Sigmoid colon (tissue), 6 donors: ENCODE measurements at regions not wholly inside any gene's neighbourhood (a gene's known extent, or its start where the extent isn't known, plus 50 kb on each side); places are given as distances from the start of the nearest gene placed in this dataset.
A peak's percentile ranks its signal among the peaks of the same experiment; 100 is the strongest.

Experiments
- DNase-seq: peaks from one replicate; pipeline ENCODE4 v3.0.0-alpha.2; 2019
- H3K27ac ChIP-seq, 4 donors: fragments of 200-600 bp; sonication (generic); one replicate each; pipeline ENCODE4 v1.5.1; 2016 to 2019; ENCODE audit warnings: mild to moderate bottlenecking in 1 of 4
- H3K27me3 ChIP-seq, 3 donors: fragments of 200-600 bp; sonication (generic); one replicate each; pipeline ENCODE4 v1.5.1; 2019; ENCODE audit warnings: mild to moderate bottlenecking in 1 of 3
- H3K36me3 ChIP-seq, 4 donors: fragments of 200-600 bp; sonication (generic); one replicate each; pipeline ENCODE4 v1.5.1; 2016 to 2019
- H3K4me1 ChIP-seq, 4 donors: fragments of 200-600 bp; sonication (generic); one replicate each; pipeline ENCODE4 v1.5.1; 2017 to 2019
- H3K4me3 ChIP-seq, 4 donors: fragments of 200-600 bp; sonication (generic); one replicate each; pipeline ENCODE4 v1.5.1; 2017 to 2019; ENCODE audit warnings: mild to moderate bottlenecking in 2 of 4, moderate library complexity in 1 of 4
- H3K9me3 ChIP-seq, 4 donors: fragments of 200-600 bp in 3 of 4; sonication (generic) in 3 of 4; one replicate each; pipeline versions ENCODE4 v1.5.1 to v1.6.1; 2013 to 2019
- EP300 ChIP-seq, 4 donors: sonication (generic); formaldehyde crosslinking; IDR thresholded peaks; one replicate each; pipeline ENCODE4 v1.6.1; 2017; ENCODE audit warnings: antibody characterized with exemption in 4 of 4
- POLR2A ChIP-seq, 2 donors: fragments of 450-650 bp; IDR thresholded peaks; one replicate each; pipeline ENCODE4 v1.6.1; 2016; ENCODE audit warnings: antibody characterized with exemption in 2 of 2, mild to moderate bottlenecking in 2 of 2, moderate library complexity in 2 of 2
- POLR2AphosphoS5 ChIP-seq, 4 donors: sonication (generic); formaldehyde crosslinking; IDR thresholded peaks; one replicate each; pipeline ENCODE4 v1.6.1; 2017; ENCODE audit warnings: antibody characterized with exemption in 4 of 4
- WGBS, 2 donors: extraction: QIAGEN DNeasy Blood & Tissue Kit; methylation state at CpG; one replicate each; pipeline ENCODE4 v1.1.7; 2013; 5-methylcytosine and 5-hydroxymethylcytosine counted together
- intact Hi-C: fragments of 100-400 bp; cut with DNase I; formaldehyde crosslinking; loops from one replicate; pipeline ENCODE4 v1.15.1; 2023
- TF ChIP-seq, protein P1 (sequence below), 4 experiments: fragments of 450-650 bp in 3 of 4; fragments of 200-600 bp in 1 of 4; IDR thresholded peaks; one replicate each; pipeline ENCODE4 v1.5.1; 2016 to 2019; ENCODE audit warnings: antibody characterized with exemption in 4 of 4, mild to moderate bottlenecking in 3 of 4, moderate library complexity in 2 of 4
- donor health status: healthy with polysubstance abuse.
- donor health status: healthy.

GRCh38 chr3:28664123-28664522 is 315.5 kb upstream of the AZI2 start:
- Histone ChIP-seq H3K36me3 (no peaks in the 10 kb centered on the region), H3K27me3 (no peaks in the 10 kb centered on the region), H3K27ac (no peak overlapping the region), H3K9me3 (no peaks in the 10 kb centered on the region), H3K4me3 (no peak overlapping the region), H3K4me1 (peaks cover 0 to 4% (median 0%) of the 10 kb centered on the region in 4 donors)
- no peak for TF ChIP-seq POLR2AphosphoS5 (IDR thresholded peaks at IDR 0.05)
- TF ChIP-seq POLR2A (IDR thresholded peaks at IDR 0.05) = no peak
- TF ChIP-seq, protein P1, sequence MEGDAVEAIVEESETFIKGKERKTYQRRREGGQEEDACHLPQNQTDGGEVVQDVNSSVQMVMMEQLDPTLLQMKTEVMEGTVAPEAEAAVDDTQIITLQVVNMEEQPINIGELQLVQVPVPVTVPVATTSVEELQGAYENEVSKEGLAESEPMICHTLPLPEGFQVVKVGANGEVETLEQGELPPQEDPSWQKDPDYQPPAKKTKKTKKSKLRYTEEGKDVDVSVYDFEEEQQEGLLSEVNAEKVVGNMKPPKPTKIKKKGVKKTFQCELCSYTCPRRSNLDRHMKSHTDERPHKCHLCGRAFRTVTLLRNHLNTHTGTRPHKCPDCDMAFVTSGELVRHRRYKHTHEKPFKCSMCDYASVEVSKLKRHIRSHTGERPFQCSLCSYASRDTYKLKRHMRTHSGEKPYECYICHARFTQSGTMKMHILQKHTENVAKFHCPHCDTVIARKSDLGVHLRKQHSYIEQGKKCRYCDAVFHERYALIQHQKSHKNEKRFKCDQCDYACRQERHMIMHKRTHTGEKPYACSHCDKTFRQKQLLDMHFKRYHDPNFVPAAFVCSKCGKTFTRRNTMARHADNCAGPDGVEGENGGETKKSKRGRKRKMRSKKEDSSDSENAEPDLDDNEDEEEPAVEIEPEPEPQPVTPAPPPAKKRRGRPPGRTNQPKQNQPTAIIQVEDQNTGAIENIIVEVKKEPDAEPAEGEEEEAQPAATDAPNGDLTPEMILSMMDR (IDR thresholded peaks at IDR 0.05) = no peak
- TF ChIP-seq EP300 (IDR thresholded peaks at IDR 0.05) = no peak
- DNase-seq = no peak
- 91 to 95% methylated on average over 5 of the region's 5 CpGs for WGBS, 2 donors
- intact Hi-C loops = no loop called here

- H3K27me3 ChIP-seq = no peaks in the 10 kb centered on the region
- 21 to 46% methylated on average over 5 of the region's 5 CpGs for WGBS, 2 donors
- H3K9me3 ChIP-seq = no peaks in the 10 kb centered on the region
- no peak overlapping the region for H3K27ac ChIP-seq
- H3K36me3 ChIP-seq = no peaks in the 10 kb centered on the region
- DNase-seq = peak; percentile 65
- peaks cover 0 to 4% (median 0%) of the 10 kb centered on the region in 4 donors for H3K4me1 ChIP-seq
- no peak overlapping the region for H3K4me3 ChIP-seq
- TF ChIP-seq POLR2AphosphoS5 (IDR thresholded peaks at IDR 0.05) = no peak
- TF ChIP-seq, protein P1 (IDR thresholded peaks at IDR 0.05) = peak in 3 of 4 experiments; percentile 38 to 62 (median 51)
- intact Hi-C loops = no loop called here
These were observed 319.3 kb upstream of the AZI2 start for GRCh38 chr3:28667646-28668621.

DNA sequence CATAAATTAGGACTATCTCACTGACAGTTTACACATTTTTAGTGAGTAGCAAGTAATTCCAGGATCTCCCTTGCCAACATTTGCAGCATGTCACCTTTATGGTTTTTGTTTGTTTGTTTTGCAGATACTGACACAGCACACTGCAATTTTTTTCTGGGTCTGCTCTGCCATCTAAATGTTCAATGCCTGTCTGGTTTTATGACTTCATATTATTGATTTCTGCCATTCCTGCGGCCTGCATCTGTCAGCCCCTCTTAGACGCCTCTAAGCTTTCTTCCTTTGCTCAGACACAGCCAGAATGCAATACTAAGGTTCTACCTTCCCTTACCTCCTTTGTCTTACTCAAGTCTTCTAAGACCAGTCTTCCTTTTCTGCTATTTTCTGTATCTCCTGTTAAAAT is 321.2 kb upstream of the AZI2 start:
- H3K27ac ChIP-seq = no peak overlapping the region
- no peaks in the 10 kb centered on the region for H3K9me3 ChIP-seq
- TF ChIP-seq, protein P1 (IDR thresholded peaks at IDR 0.05) = no peak
- no peaks in the 10 kb centered on the region for H3K27me3 ChIP-seq
- H3K4me3 ChIP-seq = no peak overlapping the region
- no peaks in the 10 kb centered on the region for H3K36me3 ChIP-seq
- no peak for DNase-seq
- H3K4me1 ChIP-seq = peaks cover 0 to 4% (median 0%) of the 10 kb centered on the region in 4 donors
- intact Hi-C loops = no loop called here
- 73 to 89% methylated on average over 2 of the region's 2 CpGs for WGBS, 2 donors

GRCh38 chr3:28672406-28672805 is 323.8 kb upstream of the AZI2 start:
- TF ChIP-seq, protein P1 (IDR thresholded peaks at IDR 0.05) = no peak
- TF ChIP-seq EP300 (IDR thresholded peaks at IDR 0.05) (no peak), POLR2A (IDR thresholded peaks at IDR 0.05) (no peak), POLR2AphosphoS5 (IDR thresholded peaks at IDR 0.05) (no peak)
- H3K4me1 ChIP-seq = peaks cover 0 to 4% (median 0%) of the 10 kb centered on the region in 4 donors
- no peak for DNase-seq
- H3K9me3 ChIP-seq = no peaks in the 10 kb centered on the region
- no peaks in the 10 kb centered on the region for H3K36me3 ChIP-seq
- no peak overlapping the region for H3K4me3 ChIP-seq
- H3K27me3 ChIP-seq = no peaks in the 10 kb centered on the region
- no peak overlapping the region for H3K27ac ChIP-seq
- WGBS, 2 donors = 71 to 74% methylated on average over 2 of the region's 2 CpGs
- intact Hi-C loops = no loop called here
